ENCODE measurements at regions not wholly inside any gene's neighbourhood (a gene's known extent, or its start where the extent isn't known, plus 50 kb on each side); places are given as distances from the start of the nearest gene placed in this dataset.

DNA sequence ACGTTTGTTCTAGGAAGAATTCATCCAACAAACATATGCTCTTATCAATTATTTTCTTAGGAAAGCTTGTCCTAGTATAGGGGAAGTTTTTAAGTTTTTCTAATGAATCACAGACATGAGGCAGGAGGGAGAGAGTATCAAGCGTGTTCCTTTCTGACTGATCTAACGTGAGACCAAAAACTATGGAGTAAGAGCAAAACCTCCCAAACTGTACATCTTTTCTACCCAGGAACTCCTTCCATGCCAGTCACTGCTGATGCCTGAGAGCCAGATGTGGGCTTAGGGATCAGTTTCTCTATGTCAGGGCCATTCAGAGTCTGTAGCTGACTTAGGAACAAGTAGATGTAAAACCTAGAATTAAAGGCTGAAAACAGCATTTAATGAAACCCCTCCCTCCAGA, 51.7 kb upstream of the NFIB start:
- in situ Hi-C loops (cut with HindIII; ENCODE audit: low sequenced_read_pairs): no loop called here
